Fibroblast of pulmonary artery (primary cell): ENCODE measurements at regions not wholly inside any gene's neighbourhood (a gene's known extent, or its start where the extent isn't known, plus 50 kb on each side); places are given as distances from the start of the nearest gene placed in this dataset.

ENCODE experiments used
- DNase-seq: peaks from one replicate; pipeline ENCODE4 v3.0.0-alpha.2; 2010; ENCODE audit warnings: low read depth
- H3K4me3 ChIP-seq: replicated peaks from 2 replicates; pipeline ENCODE4 v1.5.1; 2011; ENCODE audit warnings: low read depth, mild to moderate bottlenecking, control low read depth, low read length, moderate library complexity
- CTCF ChIP-seq: IDR thresholded peaks from 2 replicates; pipeline ENCODE4 v1.5.1; 2011; ENCODE audit warnings: mild to moderate bottlenecking, control low read depth, low read length, inconsistent platforms; ENCODE audit errors: missing control alignments

GRCh38 chr4:4697584-4697983 is 155.7 kb upstream of the STX18 start:
- DNase-seq, result no peak
- no peak overlapping the region for H3K4me3 ChIP-seq
- no peak for TF ChIP-seq CTCF

- TF ChIP-seq CTCF, result no peak
- DNase-seq, result no peak
- no peak overlapping the region for H3K4me3 ChIP-seq
These were observed 154.7 kb upstream of the STX18 start for GRCh38 chr4:4696530-4696929.

- no peak for TF ChIP-seq CTCF
- H3K4me3 ChIP-seq, result no peak overlapping the region
- DNase-seq, result no peak
These were observed 153.6 kb upstream of the STX18 start for GRCh38 chr4:4695497-4695896.

GRCh38 chr4:4694827-4695226 is 153.0 kb upstream of the STX18 start:
- no peak overlapping the region for H3K4me3 ChIP-seq
- no peak for TF ChIP-seq CTCF
- DNase-seq, result no peak

GRCh38 chr4:4694296-4694772 is 152.5 kb upstream of the STX18 start:
- no peak overlapping the region for H3K4me3 ChIP-seq
- DNase-seq, result no peak
- TF ChIP-seq CTCF, result peak; percentile 24

GRCh38 chr4:4693755-4694295 is 152.0 kb upstream of the STX18 start:
- H3K4me3 ChIP-seq, result no peak overlapping the region
- TF ChIP-seq CTCF, result no peak
- DNase-seq, result no peak

- TF ChIP-seq CTCF, result no peak
- H3K4me3 ChIP-seq, result no peak overlapping the region
- DNase-seq, result no peak
These were observed 151.4 kb upstream of the STX18 start for GRCh38 chr4:4693258-4693657.
